ENCODE measurements at regions not wholly inside any gene's neighbourhood (a gene's known extent, or its start where the extent isn't known, plus 50 kb on each side); places are given as distances from the start of the nearest gene placed in this dataset.

- TF ChIP-seq CTCF (IDR thresholded peaks at IDR 0.05) (no peak), POLR2A (IDR thresholded peaks at IDR 0.05) (no peak)
These were observed 307.3 kb upstream of the SGCD start for GRCh38 chr5:156019571-156020180.
